BLaER1 (cell line): ENCODE measurements at regions not wholly inside any gene's neighbourhood (a gene's known extent, or its start where the extent isn't known, plus 50 kb on each side); places are given as distances from the start of the nearest gene placed in this dataset.
"Not testable (repeated sequence)": the region's sequence is repeated elsewhere in the genome, so short reads cannot be mapped to it uniquely, and the experiment has no call there.

Experiments
- H3K27ac ChIP-seq: shearing (Covaris generic); formaldehyde crosslinking; 2 replicates; pipeline ENCODE4 v1.8.1; 2022
- H3K27me3 ChIP-seq: shearing (Covaris generic); formaldehyde crosslinking; 2 replicates; pipeline ENCODE4 v1.8.1; 2022
- H3K36me3 ChIP-seq: shearing (Covaris generic); formaldehyde crosslinking; 2 replicates; pipeline ENCODE4 v1.8.1; 2022
- H3K4me1 ChIP-seq: shearing (Covaris generic); formaldehyde crosslinking; 2 replicates; pipeline ENCODE4 v1.8.1; 2022
- H3K4me2 ChIP-seq: shearing (Covaris generic); formaldehyde crosslinking; 2 replicates; pipeline ENCODE4 v1.8.1; 2022
- H3K4me3 ChIP-seq: shearing (Covaris generic); formaldehyde crosslinking; 2 replicates; pipeline ENCODE4 v1.8.1; 2022
- H3K9ac ChIP-seq: shearing (Covaris generic); formaldehyde crosslinking; 2 replicates; pipeline ENCODE4 v1.8.1; 2022
- H3K9me3 ChIP-seq: shearing (Covaris generic); formaldehyde crosslinking; 2 replicates; pipeline ENCODE4 v1.8.1; 2022
- H4K20me1 ChIP-seq: shearing (Covaris generic); formaldehyde crosslinking; 2 replicates; pipeline ENCODE4 v1.8.1; 2022
- Cebpa-rat ChIP-seq: shearing (Covaris generic); IDR thresholded peaks from 2 replicates; pipeline ENCODE4 v1.8.1; 2022

- H3K4me3 ChIP-seq, result no peak overlapping the region
- peak overlapping the region; percentile 40 for H3K4me2 ChIP-seq
- H3K36me3 ChIP-seq, result no peaks in the 10 kb centered on the region
- H3K27ac ChIP-seq, result no peak overlapping the region
- no peaks in the 10 kb centered on the region for H3K9me3 ChIP-seq
- H3K27me3 ChIP-seq, result no peaks in the 10 kb centered on the region
- no peaks in the 10 kb centered on the region; the same call in 1 of the 2 replicates for H4K20me1 ChIP-seq
- H3K4me1 ChIP-seq, result peaks cover 17% of the 10 kb centered on the region
- no peak overlapping the region for H3K9ac ChIP-seq
- TF ChIP-seq Cebpa-rat, result no peak
Measured at GRCh38 chr5:138640646-138641254, 65.5 kb upstream of the HSPA9 start.

- Histone ChIP-seq H3K36me3 (no peaks in the 10 kb centered on the region), H4K20me1 (no peaks in the 10 kb centered on the region), H3K4me2 (peak overlapping the region; percentile 40; the same call in 1 of the 2 replicates), H3K4me3 (no peak overlapping the region), H3K4me1 (peaks cover 16% of the 10 kb centered on the region), H3K9ac (no peak overlapping the region), H3K27me3 (no peaks in the 10 kb centered on the region), H3K9me3 (no peaks in the 10 kb centered on the region), H3K27ac (no peak overlapping the region)
- no peak for TF ChIP-seq Cebpa-rat
Measured at GRCh38 chr5:138640138-138640537, 64.9 kb upstream of the HSPA9 start.

GRCh38 chr5:138639326-138639725, 64.1 kb upstream of the HSPA9 start:
- TF ChIP-seq Cebpa-rat, result no peak
- H3K4me3 ChIP-seq, result no peak overlapping the region
- no peaks in the 10 kb centered on the region for H4K20me1 ChIP-seq
- no peaks in the 10 kb centered on the region for H3K9me3 ChIP-seq
- H3K4me1 ChIP-seq, result peaks cover 16% of the 10 kb centered on the region
- no peak overlapping the region for H3K27ac ChIP-seq
- no peaks in the 10 kb centered on the region for H3K36me3 ChIP-seq
- H3K4me2 ChIP-seq, result no peak overlapping the region
- H3K27me3 ChIP-seq, result no peaks in the 10 kb centered on the region
- H3K9ac ChIP-seq, result no peak overlapping the region

GRCh38 chr5:138637256-138637655, 62.1 kb upstream of the HSPA9 start:
- H3K27ac ChIP-seq, result no peak overlapping the region
- no peak for TF ChIP-seq Cebpa-rat
- H3K4me2 ChIP-seq, result no peak overlapping the region
- H3K9me3 ChIP-seq, result no peaks in the 10 kb centered on the region
- no peaks in the 10 kb centered on the region for H4K20me1 ChIP-seq
- no peaks in the 10 kb centered on the region for H3K36me3 ChIP-seq
- no peak overlapping the region for H3K9ac ChIP-seq
- no peaks in the 10 kb centered on the region for H3K27me3 ChIP-seq
- H3K4me3 ChIP-seq, result no peak overlapping the region
- peaks cover 16% of the 10 kb centered on the region for H3K4me1 ChIP-seq

- TF ChIP-seq Cebpa-rat, result no peak
- no peaks in the 10 kb centered on the region for H4K20me1 ChIP-seq
- H3K9me3 ChIP-seq, result no peaks in the 10 kb centered on the region
- H3K36me3 ChIP-seq, result no peaks in the 10 kb centered on the region
- no peak overlapping the region for H3K9ac ChIP-seq
- peaks cover 13% of the 10 kb centered on the region for H3K4me1 ChIP-seq
- no peak overlapping the region for H3K4me2 ChIP-seq
- no peak overlapping the region for H3K4me3 ChIP-seq
- H3K27ac ChIP-seq, result no peak overlapping the region
- H3K27me3 ChIP-seq, result no peaks in the 10 kb centered on the region
Measured at GRCh38 chr5:138636398-138636944, 61.3 kb upstream of the HSPA9 start.

GRCh38 chr5:138635708-138636107, 60.5 kb upstream of the HSPA9 start:
- Histone ChIP-seq H4K20me1 (no peaks in the 10 kb centered on the region), H3K27ac (no peak overlapping the region), H3K36me3 (no peaks in the 10 kb centered on the region), H3K4me2 (no peak overlapping the region), H3K27me3 (no peaks in the 10 kb centered on the region), H3K4me1 (peaks cover 5% of the 10 kb centered on the region), H3K9me3 (no peaks in the 10 kb centered on the region), H3K9ac (no peak overlapping the region), H3K4me3 (no peak overlapping the region)
- no peak for TF ChIP-seq Cebpa-rat

GRCh38 chr5:138635265-138635664, 60.1 kb upstream of the HSPA9 start:
- Histone ChIP-seq H3K9ac (no peak overlapping the region), H3K27me3 (no peaks in the 10 kb centered on the region), H3K9me3 (no peaks in the 10 kb centered on the region), H3K4me1 (peaks cover under 1% of the 10 kb centered on the region), H3K36me3 (no peaks in the 10 kb centered on the region), H3K4me3 (no peak overlapping the region), H3K27ac (no peak overlapping the region), H4K20me1 (no peaks in the 10 kb centered on the region), H3K4me2 (no peak overlapping the region)
- TF ChIP-seq Cebpa-rat, result no peak

GRCh38 chr5:138634804-138635203, 59.6 kb upstream of the HSPA9 start:
- H3K27ac ChIP-seq, H3K36me3 ChIP-seq, H3K4me2 ChIP-seq, H3K27me3 ChIP-seq, H4K20me1 ChIP-seq, H3K9ac ChIP-seq, H3K4me3 ChIP-seq, H3K4me1 ChIP-seq, H3K9me3 ChIP-seq: not testable (repeated sequence)

- no peak for TF ChIP-seq Cebpa-rat
- no peak overlapping the region for H3K4me3 ChIP-seq
- H3K36me3 ChIP-seq, result no peaks in the 10 kb centered on the region
- H3K27ac ChIP-seq, result no peak overlapping the region
- no peaks in the 10 kb centered on the region for H4K20me1 ChIP-seq
- H3K4me2 ChIP-seq, result no peak overlapping the region
- no peaks in the 10 kb centered on the region for H3K4me1 ChIP-seq
- H3K27me3 ChIP-seq, result no peaks in the 10 kb centered on the region
- H3K9ac ChIP-seq, result no peak overlapping the region
- no peaks in the 10 kb centered on the region for H3K9me3 ChIP-seq
Measured at GRCh38 chr5:138632900-138633489, 57.8 kb upstream of the HSPA9 start.

- Histone ChIP-seq H3K4me3 (no peak overlapping the region), H3K4me2 (no peak overlapping the region), H3K9ac (no peak overlapping the region), H4K20me1 (no peaks in the 10 kb centered on the region), H3K27ac (no peak overlapping the region), H3K27me3 (no peaks in the 10 kb centered on the region), H3K4me1 (no peaks in the 10 kb centered on the region; the same call in 1 of the 2 replicates), H3K36me3 (no peaks in the 10 kb centered on the region), H3K9me3 (no peaks in the 10 kb centered on the region)
- TF ChIP-seq Cebpa-rat, result no peak
Measured at GRCh38 chr5:138631096-138631928, 56.1 kb upstream of the HSPA9 start.
